Endothelial cell of umbilical vein (primary cell): ENCODE measurements at regions not wholly inside any gene's neighbourhood (a gene's known extent, or its start where the extent isn't known, plus 50 kb on each side); places are given as distances from the start of the nearest gene placed in this dataset.

ENCODE experiments used
- BruUV-seq: library from RNA; stranded (reverse); fragments of 400-500 nt; replicated peaks from 2 replicates; lab custom pipeline; 2021; lab: Mats Ljungman, UMichigan
- CTCF ChIA-PET: fragments of 300-600, 350-600 bp; sonication (Branson Sonifier 250); formaldehyde crosslinking; loops from one replicate; lab custom pipeline; 2021; ENCODE audit warnings: antibody characterized with exemption, inconsistent platforms; lab: Charles Lee
- POLR2A ChIA-PET: fragments of 300-600, 350-600 bp; sonication (Branson Sonifier 250); formaldehyde crosslinking; loops from one replicate; lab custom pipeline; 2021; ENCODE audit warnings: antibody characterized with exemption, inconsistent platforms; lab: Charles Lee
- DNase-seq: peaks from one replicate; pipeline ENCODE4 v3.0.0-alpha.2; 2011; ENCODE audit warnings: low read depth, low spot score
- FAIRE-seq: peaks from 2 replicates; lab custom pipeline; 2011; peaks lifted over from hg19 to GRCh38; lab: Jason Lieb, UNC
- H2AFZ ChIP-seq: 2 replicates; pipeline ENCODE4 v1.6.0; 2012; ENCODE audit warnings: low read depth, low read length, control low read depth, inconsistent platforms
- H3K27ac ChIP-seq: 2 replicates; pipeline ENCODE4 v1.5.1; 2011; ENCODE audit warnings: low read depth, mild to moderate bottlenecking, control low read depth, low read length, moderate library complexity; ENCODE audit not compliant: insufficient read depth
- H3K27me3 ChIP-seq, 2 experiments: 2 replicates each; pipeline versions ENCODE4 v1.6.0 to v1.6.1; 2011; ENCODE audit warnings: low read length in 2 of 2, mixed read lengths in 1 of 2; ENCODE audit not compliant: control insufficient read depth in 2 of 2, insufficient read depth in 2 of 2
- H3K36me3 ChIP-seq, 2 experiments: 2 replicates in 1 of 2; 3 replicates in 1 of 2; pipeline ENCODE4 v1.5.1; 2011; ENCODE audit warnings: low read length in 2 of 2, mild to moderate bottlenecking in 1 of 2, moderate library complexity in 1 of 2; ENCODE audit not compliant: control insufficient read depth in 2 of 2, insufficient read depth in 2 of 2; ENCODE audit errors: extremely low read depth in 1 of 2
- H3K4me1 ChIP-seq: 3 replicates; pipeline ENCODE4 v1.5.1; 2011; ENCODE audit warnings: mild to moderate bottlenecking, low read length; ENCODE audit not compliant: control insufficient read depth, insufficient read depth; ENCODE audit errors: extremely low read depth
- H3K4me2 ChIP-seq: 2 replicates; pipeline ENCODE4 v1.6.1; 2011; ENCODE audit warnings: low read length, control low read depth, mixed read lengths; ENCODE audit not compliant: insufficient read depth
- H3K4me3 ChIP-seq, 3 experiments: fragments of 200-600 bp in 1 of 3; sonication (generic), shearing (Covaris generic) in 1 of 3; replicated peaks in 1 of 3; 2 replicates each; pipeline ENCODE4 v1.5.1; 2011 to 2016; ENCODE audit warnings: control low read depth in 3 of 3, low read length in 3 of 3, mild to moderate bottlenecking in 2 of 3, inconsistent platforms in 1 of 3, low read depth in 1 of 3, moderate library complexity in 1 of 3; ENCODE audit not compliant: insufficient read depth in 1 of 3
- H3K79me2 ChIP-seq: 2 replicates; pipeline ENCODE4 v1.6.0; 2012; ENCODE audit warnings: low read length, inconsistent platforms; ENCODE audit not compliant: control insufficient read depth, insufficient read depth
- H3K9ac ChIP-seq: replicated peaks from 2 replicates; pipeline ENCODE3; 2011; ENCODE audit warnings: low read length, control low read depth; ENCODE audit not compliant: insufficient read depth; ENCODE audit errors: extremely low read depth
- H3K9me1 ChIP-seq: replicated peaks from 3 replicates; pipeline ENCODE4 v1.6.0; 2011; ENCODE audit warnings: mild to moderate bottlenecking, low read length; ENCODE audit not compliant: control insufficient read depth, insufficient read depth; ENCODE audit errors: extremely low read depth
- H3K9me3 ChIP-seq: replicated peaks from 2 replicates; pipeline ENCODE4 v1.5.1; 2012; ENCODE audit warnings: low read length, inconsistent platforms; ENCODE audit not compliant: control insufficient read depth, insufficient read depth
- H4K20me1 ChIP-seq: replicated peaks from 2 replicates; pipeline ENCODE3; 2011; ENCODE audit warnings: mild to moderate bottlenecking, low read length; ENCODE audit not compliant: control insufficient read depth, insufficient read depth; ENCODE audit errors: extremely low read depth
- CTCF ChIP-seq, 2 donors: IDR thresholded peaks; 1 replicate in 1 of 2; 2 replicates in 1 of 2; pipeline ENCODE4 v1.5.1; 2011; ENCODE audit warnings: low read length in 2 of 2, mild to moderate bottlenecking in 2 of 2, moderate library complexity in 2 of 2, control low read depth in 1 of 2, inconsistent platforms in 1 of 2, low read depth in 1 of 2; ENCODE audit not compliant: insufficient read depth in 1 of 2; ENCODE audit errors: extremely low read depth in 1 of 2
- EZH2 ChIP-seq: IDR thresholded peaks from 2 replicates; pipeline ENCODE4 v1.6.1; 2012; ENCODE audit warnings: borderline replicate concordance, low read depth, mild to moderate bottlenecking, moderate library complexity, low read length, inconsistent platforms; ENCODE audit not compliant: severe bottlenecking
- FOS ChIP-seq: IDR thresholded peaks from 2 replicates; pipeline ENCODE4 v1.6.1; 2011; ENCODE audit warnings: mild to moderate bottlenecking, low read length, moderate library complexity, borderline replicate concordance; ENCODE audit not compliant: insufficient read depth
- GATA2 ChIP-seq: IDR thresholded peaks from 2 replicates; pipeline ENCODE4 v1.7.0; 2011; ENCODE audit warnings: low read depth, mild to moderate bottlenecking, moderate library complexity, mixed read lengths, low read length; ENCODE audit not compliant: insufficient read length, insufficient read depth
- JUN ChIP-seq: IDR thresholded peaks from 2 replicates; pipeline ENCODE4 v1.6.1; 2011; ENCODE audit warnings: borderline replicate concordance, low read depth; ENCODE audit not compliant: insufficient read length, insufficient read depth
- MYC ChIP-seq: IDR thresholded peaks from one replicate; pipeline ENCODE4 v1.6.1; 2011; ENCODE audit warnings: mild to moderate bottlenecking, low read depth, low read length
- POLR2A ChIP-seq: IDR thresholded peaks from 2 replicates; pipeline ENCODE4 v1.6.1; 2012; ENCODE audit warnings: low read depth, mild to moderate bottlenecking, control low read depth, low read length
- POLR2AphosphoS5 ChIP-seq: IDR thresholded peaks from 2 replicates; pipeline ENCODE4 v1.6.1; 2012; ENCODE audit warnings: low read depth, mild to moderate bottlenecking, control low read depth, low read length, moderate library complexity; ENCODE audit not compliant: insufficient read depth
- dilution Hi-C: fragments of 300-500 bp; cut with MboI; formaldehyde crosslinking; loops from one replicate; pipeline ENCODE4 v1.15.0; 2019; ENCODE audit warnings: low sequenced_read_pairs; ENCODE audit not compliant: extremely low pct_ligation_motif_present
- intact Hi-C: fragments of 100-400 bp; cut with micrococcal nuclease; formaldehyde crosslinking; loops from one replicate; pipeline ENCODE4 v1.10.0; 2022
- TF ChIP-seq, protein P1 (sequence below): IDR thresholded peaks from 2 replicates; pipeline ENCODE4 v1.6.1; 2011; ENCODE audit not compliant: insufficient read depth, insufficient read length

GRCh38 chr22:26968859-26969523, 311.6 kb downstream of the MIAT start:
- H3K4me1 ChIP-seq: no peaks in the 10 kb centered on the region
- H3K27me3 ChIP-seq: peaks cover 2% of the 10 kb centered on the region in 2 experiments
- intact Hi-C loops: no loop called here
- ChIA-PET CTCF (no interaction called here), POLR2A (no interaction called here)
- H2AFZ ChIP-seq: no peak overlapping the region
- FAIRE-seq (no peak), DNase-seq (no peak)
- no peaks in the 10 kb centered on the region for H3K36me3 ChIP-seq
- H3K9me3 ChIP-seq: no peaks in the 10 kb centered on the region
- H3K9me1 ChIP-seq: no peaks in the 10 kb centered on the region
- no peak overlapping the region for H3K4me3 ChIP-seq
- H3K9ac ChIP-seq: no peak overlapping the region
- no peaks in the 10 kb centered on the region for H3K79me2 ChIP-seq
- no peaks in the 10 kb centered on the region for H4K20me1 ChIP-seq
- no peak overlapping the region for H3K27ac ChIP-seq
- TF ChIP-seq POLR2AphosphoS5: no peak
- TF ChIP-seq POLR2A: no peak
- no peak for TF ChIP-seq GATA2
- TF ChIP-seq EZH2: no peak
- TF ChIP-seq, protein P1, sequence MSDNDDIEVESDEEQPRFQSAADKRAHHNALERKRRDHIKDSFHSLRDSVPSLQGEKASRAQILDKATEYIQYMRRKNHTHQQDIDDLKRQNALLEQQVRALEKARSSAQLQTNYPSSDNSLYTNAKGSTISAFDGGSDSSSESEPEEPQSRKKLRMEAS: no peak
- no peak for TF ChIP-seq FOS
- no peak for TF ChIP-seq MYC
- no peak for TF ChIP-seq CTCF (IDR thresholded peaks at IDR 0.05; ENCODE audit: extremely low read depth in 1 of 2, insufficient read depth in 1 of 2, low read depth in 1 of 2, low read length in 2 of 2)
- no peak for TF ChIP-seq JUN
- H3K4me2 ChIP-seq: no peak overlapping the region
- BruUV-seq: no TSS peak
- dilution Hi-C loops: no loop called here
